ENCODE measurements at regions not wholly inside any gene's neighbourhood (a gene's known extent, or its start where the extent isn't known, plus 50 kb on each side); places are given as distances from the start of the nearest gene placed in this dataset.

GRCh38 chr16:65295527-65295926 lies 173.7 kb upstream of the CDH11 start:
- Histone ChIP-seq H3K4me3 (replicated peaks in 1 of 3; ENCODE audit: insufficient read depth in 1 of 3, low read depth in 2 of 3, low read length in 3 of 3) (no peak overlapping the region), H3K27ac (ENCODE audit: extremely low read length, insufficient read depth, low read length) (no peak overlapping the region), H4K20me1 (ENCODE audit: insufficient read depth, low read length) (no peaks in the 10 kb centered on the region), H3K79me2 (ENCODE audit: insufficient read depth, low read length) (no peaks in the 10 kb centered on the region), H3K4me2 (ENCODE audit: low read depth, low read length) (no peak overlapping the region), H3K9ac (ENCODE audit: insufficient read depth, low read depth, low read length) (no peak overlapping the region), H3K36me3 (replicated peaks in 1 of 2; ENCODE audit: control insufficient read depth in 1 of 2, insufficient read depth in 2 of 2, low read length in 2 of 2) (no peaks in the 10 kb centered on the region), H3K9me3 (ENCODE audit: low read length) (no peaks in the 10 kb centered on the region), H3K27me3 (ENCODE audit: control insufficient read depth in 1 of 2, insufficient read depth in 2 of 2, low read length in 2 of 2) (no peaks in the 10 kb centered on the region), H2AFZ (ENCODE audit: low read length) (no peak overlapping the region), H3K4me1 (ENCODE audit: insufficient read depth, low read length) (no peaks in the 10 kb centered on the region)
- no TSS peak for BruUV-seq (replicated peaks)
- no peak for ATAC-seq
- ChIA-PET POLR2A (no interaction called here), CTCF (ENCODE audit: low intra/inter-chr PET ratio, low total read pairs) (no interaction called here)
- no peak for FAIRE-seq
- 31% methylated on average over 6 of the region's 6 CpGs for WGBS (ENCODE audit: low lambda C conversion rate)
- no peak for DNase-seq (ENCODE audit: low spot score)
- intact Hi-C loops (cut with micrococcal nuclease; ENCODE audit: unreplicated experiment): no loop called here
- TF ChIP-seq CREB1 (IDR thresholded peaks at IDR 0.05) (peak; percentile 85), CREB1 (CRISPR knock-in tag; IDR thresholded peaks at IDR 0.05) (no peak), THYN1 (CRISPR knock-in tag; IDR thresholded peaks at IDR 0.05; ENCODE audit: borderline replicate concordance, low read depth) (no peak), PLRG1 (conservative IDR thresholded peaks at IDR 0.05) (0 out of 2 replicates have a peak, but pooled peaks have one; percentile 69), ZNF704 (CRISPR knock-in tag; IDR thresholded peaks at IDR 0.05; ENCODE audit: borderline replicate concordance) (no peak), PBX2 (CRISPR knock-in tag; IDR thresholded peaks at IDR 0.05) (no peak), ZBTB7A (CRISPR knock-in tag; IDR thresholded peaks at IDR 0.05) (no peak), HINFP (CRISPR knock-in tag; IDR thresholded peaks at IDR 0.05; ENCODE audit: low read depth) (no peak)
- in situ Hi-C loops (cut with HindIII; ENCODE audit: extremely low pct_ligation_motif_present, low pct_unique_long_range_greater_than_20kb): no loop called here
